ENCODE measurements at regions not wholly inside any gene's neighbourhood (a gene's known extent, or its start where the extent isn't known, plus 50 kb on each side); places are given as distances from the start of the nearest gene placed in this dataset.
"Not testable (repeated sequence)": the region's sequence is repeated elsewhere in the genome, so short reads cannot be mapped to it uniquely, and the experiment has no call there.

- DNase-seq (ENCODE audit: low read depth): no peak
Measured at GRCh38 chr2:155021618-155022017, 323.1 kb downstream of the KCNJ3 start.

DNA sequence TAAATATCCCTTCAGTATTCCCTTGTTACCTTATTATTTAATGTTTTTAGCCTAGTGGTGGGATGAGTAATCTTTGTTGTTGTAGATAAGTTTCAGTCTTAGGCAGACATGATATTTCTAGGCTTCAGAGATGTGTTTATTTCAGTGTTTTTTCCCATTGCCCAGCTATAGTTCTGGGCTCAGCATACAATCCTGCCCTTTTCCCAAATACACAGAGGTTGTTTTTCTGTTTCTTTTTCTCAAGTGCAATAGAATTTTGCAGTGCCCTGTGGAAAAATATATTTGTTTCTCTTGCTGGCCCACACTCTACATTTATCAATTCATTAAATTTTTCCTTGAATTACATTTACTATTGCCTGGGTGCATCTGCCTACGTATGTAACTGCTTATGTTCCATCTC, 321.8 kb downstream of the KCNJ3 start:
- no peak for DNase-seq (ENCODE audit: low read depth)

- DNase-seq (ENCODE audit: low read depth): no peak
Measured at GRCh38 chr2:155010925-155011324, 312.4 kb downstream of the KCNJ3 start.

DNA sequence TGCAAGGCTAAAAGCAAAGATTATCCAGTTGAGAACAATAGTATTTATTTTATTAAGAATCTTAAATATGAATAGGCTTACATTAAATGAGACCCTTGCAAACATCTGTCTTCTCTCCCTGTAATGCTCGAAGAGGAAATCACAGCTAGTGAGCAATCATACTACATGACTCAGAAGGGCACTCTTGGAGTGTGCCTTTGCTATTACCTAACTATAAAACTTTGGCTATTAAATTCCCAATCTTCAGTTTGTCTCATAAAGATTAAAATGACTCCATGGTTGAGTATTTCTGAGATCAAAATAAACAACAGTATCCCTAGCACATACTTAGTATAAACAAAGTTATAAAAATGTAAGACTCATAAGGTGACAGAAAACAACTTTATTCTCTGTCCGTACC, 296.9 kb downstream of the KCNJ3 start:
- DNase-seq (ENCODE audit: low read depth): no peak

DNA sequence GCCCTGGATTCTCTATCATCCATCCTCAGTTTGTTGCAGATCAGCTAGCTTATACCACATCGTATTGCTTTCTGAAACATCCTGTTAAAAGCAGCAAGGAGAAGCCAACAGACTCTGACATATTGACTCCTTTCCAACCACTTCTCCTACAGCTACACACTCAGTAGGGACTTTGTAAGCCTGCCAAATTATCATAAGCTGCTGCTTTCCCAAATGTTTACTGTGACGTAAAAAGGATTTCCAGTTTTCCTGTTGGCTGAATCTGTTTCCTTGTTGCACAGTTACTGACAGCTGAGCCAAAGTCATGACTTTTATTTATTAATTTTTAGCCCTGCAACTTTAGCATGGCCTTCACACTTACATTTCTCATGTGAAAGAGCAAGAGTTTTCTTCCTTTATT, 294.3 kb downstream of the KCNJ3 start:
- DNase-seq (ENCODE audit: low read depth): no peak

- no peak for DNase-seq (ENCODE audit: low read depth)
Measured at GRCh38 chr2:154978710-154979109, 280.2 kb downstream of the KCNJ3 start.

GRCh38 chr2:154978244-154978643, 279.7 kb downstream of the KCNJ3 start:
- no peak for DNase-seq (ENCODE audit: low read depth)

- DNase-seq (ENCODE audit: low read depth): no peak
Measured at GRCh38 chr2:154974041-154974440, 275.5 kb downstream of the KCNJ3 start.

DNA sequence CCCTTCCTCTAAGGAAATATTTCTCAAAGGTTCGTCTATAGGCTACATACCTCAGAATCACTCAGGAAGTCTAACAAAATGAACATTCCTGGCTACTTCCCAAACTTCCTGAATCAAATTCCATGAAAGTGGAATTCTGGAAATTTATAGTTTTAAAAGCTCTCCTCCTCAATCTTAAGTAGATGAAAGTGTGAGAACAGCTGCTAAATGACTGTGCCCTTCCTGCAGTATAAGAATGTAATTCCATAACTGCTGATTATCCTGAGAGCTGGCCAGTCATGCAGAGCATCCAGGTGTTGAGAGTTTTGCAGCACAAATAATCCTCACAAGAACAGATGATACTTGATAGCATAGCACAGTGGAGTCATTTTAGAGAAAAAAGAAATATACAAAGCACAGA, 265.0 kb downstream of the KCNJ3 start:
- DNase-seq (ENCODE audit: low read depth): no peak

GRCh38 chr2:154961676-154962075, 263.2 kb downstream of the KCNJ3 start:
- no peak for DNase-seq (ENCODE audit: low read depth)

- DNase-seq (ENCODE audit: low read depth): no peak
Measured at GRCh38 chr2:154960802-154961583, 262.5 kb downstream of the KCNJ3 start.

DNA sequence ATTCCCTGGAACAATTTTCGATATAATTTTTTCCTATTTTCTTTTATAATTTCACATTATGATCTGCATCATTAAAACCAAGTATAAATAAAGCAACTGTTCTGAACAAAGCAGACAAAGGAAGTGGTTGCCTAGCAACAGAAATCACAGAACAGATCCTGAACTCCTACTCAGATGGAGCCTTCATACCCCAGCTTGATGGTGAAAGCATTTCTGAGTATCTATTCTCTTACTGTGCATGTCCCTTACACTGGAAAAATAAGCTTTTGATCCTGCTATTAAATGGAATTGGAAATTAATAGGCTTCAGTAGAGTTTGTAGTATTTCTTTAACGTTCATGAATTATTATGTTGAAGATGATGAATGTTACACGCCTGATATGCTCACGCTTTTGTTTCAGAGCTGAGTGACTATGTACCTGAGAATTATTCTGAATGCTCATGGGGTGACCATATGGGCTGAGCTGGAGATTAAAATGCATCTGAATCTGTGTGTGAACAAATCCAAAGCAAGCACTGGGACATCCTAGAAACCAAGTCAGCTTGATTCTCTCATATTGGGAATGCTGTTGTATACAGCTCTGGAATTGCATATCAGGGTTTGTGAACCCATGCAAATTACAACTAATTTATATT, 254.0 kb downstream of the KCNJ3 start:
- DNase-seq (ENCODE audit: low read depth): no peak

- DNase-seq (ENCODE audit: low read depth): not testable (repeated sequence)
Measured at GRCh38 chr2:154947416-154947815, 248.9 kb downstream of the KCNJ3 start.

- no peak for DNase-seq (ENCODE audit: low read depth)
Measured at GRCh38 chr2:154945984-154946383, 247.5 kb downstream of the KCNJ3 start.

DNA sequence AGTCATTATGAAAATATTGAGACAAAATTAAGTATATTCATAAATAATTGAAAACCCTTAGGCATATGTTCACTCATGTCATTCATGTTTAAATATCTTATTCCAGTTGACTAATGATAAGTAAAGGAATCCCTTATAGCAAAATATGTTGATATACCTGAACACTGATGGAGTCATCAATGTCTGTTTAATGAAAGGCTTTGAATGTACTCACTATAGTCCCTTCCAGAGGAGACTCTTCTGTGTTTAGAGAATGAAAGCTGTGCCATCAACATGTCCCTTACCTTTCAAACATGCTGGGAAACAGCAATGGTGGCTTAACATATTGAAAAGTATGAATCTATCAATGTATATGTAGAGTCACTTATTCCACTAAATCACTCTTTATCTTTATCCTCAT, 242.9 kb downstream of the KCNJ3 start:
- DNase-seq (ENCODE audit: low read depth): no peak

- DNase-seq (ENCODE audit: low read depth): no peak
Measured at GRCh38 chr2:154934213-154934612, 235.7 kb downstream of the KCNJ3 start.

DNA sequence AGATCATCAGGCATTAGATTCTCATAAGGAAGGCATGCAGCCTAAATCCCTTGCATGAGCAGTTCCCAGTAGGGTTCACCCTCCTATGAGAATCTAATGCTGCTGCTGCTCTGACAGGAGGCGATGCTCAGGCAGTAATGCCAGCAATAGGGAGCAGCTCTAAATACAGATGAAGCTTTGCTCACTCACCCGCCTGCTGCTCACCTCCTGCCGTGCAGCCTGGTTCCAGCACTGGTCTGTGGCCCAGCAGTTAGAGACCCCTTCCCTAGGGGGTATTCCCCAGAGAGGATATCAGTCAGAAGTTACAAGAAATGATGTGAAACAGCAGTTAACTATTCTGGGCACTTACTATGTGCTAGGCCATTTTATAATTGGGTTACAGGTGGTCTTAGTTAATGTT, 226.0 kb downstream of the KCNJ3 start:
- DNase-seq (ENCODE audit: low read depth): no peak

GRCh38 chr2:154914561-154914960, 216.1 kb downstream of the KCNJ3 start:
- no peak for DNase-seq (ENCODE audit: low read depth)

DNA sequence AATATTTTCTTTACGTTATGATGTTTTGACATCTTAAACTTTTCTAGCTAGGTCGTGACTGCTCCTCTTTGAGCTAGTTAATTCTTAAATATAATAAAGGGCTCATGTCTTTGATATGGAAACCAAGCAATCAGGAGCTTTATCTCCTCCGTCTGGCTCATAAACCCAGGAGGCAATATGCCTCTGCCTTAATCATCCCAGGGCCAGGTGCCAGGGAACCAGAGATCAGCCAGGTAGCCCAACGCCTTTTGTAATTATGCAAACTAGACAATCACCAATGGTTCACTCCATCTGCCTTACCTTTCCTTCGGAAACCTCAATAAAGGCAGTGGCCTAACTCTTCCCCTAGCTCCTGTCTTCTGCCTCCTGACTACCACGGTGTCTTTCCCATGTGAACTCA, 213.7 kb downstream of the KCNJ3 start:
- no peak for DNase-seq (ENCODE audit: low read depth)

GRCh38 chr2:154911729-154912128, 213.2 kb downstream of the KCNJ3 start:
- no peak for DNase-seq (ENCODE audit: low read depth)

GRCh38 chr2:154910701-154911100, 212.2 kb downstream of the KCNJ3 start:
- DNase-seq (ENCODE audit: low read depth): no peak

GRCh38 chr2:154908327-154908726, 209.8 kb downstream of the KCNJ3 start:
- no peak for DNase-seq (ENCODE audit: low read depth)

Data from stromal cell of bone marrow (primary cell).